ENCODE measurements at regions not wholly inside any gene's neighbourhood (a gene's known extent, or its start where the extent isn't known, plus 50 kb on each side); places are given as distances from the start of the nearest gene placed in this dataset.

DNA sequence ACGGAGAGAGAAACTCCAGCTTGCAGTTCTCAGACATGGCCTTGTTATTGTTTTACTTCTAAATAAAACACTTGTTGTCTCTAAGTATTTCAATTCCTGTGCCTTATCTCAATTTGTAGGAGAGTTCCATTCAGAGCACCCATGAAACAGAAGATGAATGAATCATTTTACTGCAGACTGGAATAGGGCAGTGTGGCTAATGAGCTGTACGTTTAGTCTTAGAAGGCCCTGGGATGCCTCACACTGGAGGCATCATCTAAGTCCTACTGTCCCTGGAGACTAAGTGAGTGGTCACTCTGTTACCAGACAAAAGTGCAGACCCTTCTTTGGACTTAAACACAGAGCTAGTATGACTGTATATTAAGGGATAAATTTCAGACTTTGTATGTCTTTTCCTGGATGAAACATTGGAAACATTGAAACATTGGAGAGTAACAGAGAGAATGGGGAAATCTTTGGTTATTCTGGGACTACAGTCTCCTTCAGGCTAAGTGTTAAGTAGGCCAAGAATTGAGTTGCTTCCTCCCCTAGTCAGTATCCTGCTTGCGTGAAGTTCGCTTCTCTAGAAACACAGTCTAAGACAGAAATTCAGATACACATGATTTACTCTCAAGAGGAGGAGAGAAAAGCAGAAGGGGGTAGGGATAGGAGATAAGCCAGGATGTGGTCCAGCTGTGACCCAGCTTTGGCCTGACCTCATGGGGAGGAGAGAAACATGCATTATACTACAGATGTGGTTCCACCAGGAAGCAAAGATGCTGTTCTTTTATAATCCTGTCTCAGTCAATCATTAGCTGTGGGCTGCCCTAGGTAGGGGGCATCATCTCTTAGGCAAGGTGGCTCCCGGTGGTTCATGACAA is 167.4 kb upstream of the BMP2 start:
- H3K4me3 ChIP-seq (ENCODE audit: low read depth in 1 of 2, low read length in 1 of 2) = no peak overlapping the region
- H3K27ac ChIP-seq = no peak overlapping the region
- H3K9me3 ChIP-seq = no peaks in the 10 kb centered on the region
- peaks cover 10% of the 10 kb centered on the region for H3K27me3 ChIP-seq
- TF ChIP-seq, protein P1, sequence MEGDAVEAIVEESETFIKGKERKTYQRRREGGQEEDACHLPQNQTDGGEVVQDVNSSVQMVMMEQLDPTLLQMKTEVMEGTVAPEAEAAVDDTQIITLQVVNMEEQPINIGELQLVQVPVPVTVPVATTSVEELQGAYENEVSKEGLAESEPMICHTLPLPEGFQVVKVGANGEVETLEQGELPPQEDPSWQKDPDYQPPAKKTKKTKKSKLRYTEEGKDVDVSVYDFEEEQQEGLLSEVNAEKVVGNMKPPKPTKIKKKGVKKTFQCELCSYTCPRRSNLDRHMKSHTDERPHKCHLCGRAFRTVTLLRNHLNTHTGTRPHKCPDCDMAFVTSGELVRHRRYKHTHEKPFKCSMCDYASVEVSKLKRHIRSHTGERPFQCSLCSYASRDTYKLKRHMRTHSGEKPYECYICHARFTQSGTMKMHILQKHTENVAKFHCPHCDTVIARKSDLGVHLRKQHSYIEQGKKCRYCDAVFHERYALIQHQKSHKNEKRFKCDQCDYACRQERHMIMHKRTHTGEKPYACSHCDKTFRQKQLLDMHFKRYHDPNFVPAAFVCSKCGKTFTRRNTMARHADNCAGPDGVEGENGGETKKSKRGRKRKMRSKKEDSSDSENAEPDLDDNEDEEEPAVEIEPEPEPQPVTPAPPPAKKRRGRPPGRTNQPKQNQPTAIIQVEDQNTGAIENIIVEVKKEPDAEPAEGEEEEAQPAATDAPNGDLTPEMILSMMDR (IDR thresholded peaks at IDR 0.05) = no peak
- H3K36me3 ChIP-seq = no peaks in the 10 kb centered on the region
- H3K4me1 ChIP-seq (ENCODE audit: control insufficient read depth in 1 of 2, insufficient read depth in 1 of 2, low read depth in 1 of 2, low read length in 1 of 2) = no peaks in the 10 kb centered on the region

DNA sequence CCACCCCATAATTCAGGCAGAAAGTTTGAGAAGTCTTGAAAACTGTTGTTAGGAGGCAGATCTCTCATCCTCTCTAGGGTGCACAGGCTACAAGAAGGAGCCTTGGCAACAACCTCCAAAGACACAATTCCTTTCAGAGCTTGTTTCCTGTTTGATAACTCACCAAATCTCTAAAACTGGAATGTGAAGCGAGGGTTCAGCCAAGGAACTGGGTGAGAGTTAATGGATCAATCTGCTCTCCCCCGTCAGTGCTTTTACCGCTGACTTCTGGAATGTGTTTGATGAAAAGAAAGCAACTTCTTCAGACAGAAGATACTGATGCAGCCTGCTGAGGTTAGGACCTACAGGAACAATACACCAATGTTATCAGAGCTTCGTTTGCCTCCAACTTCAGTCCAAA is 171.8 kb upstream of the BMP2 start:
- H3K4me1 ChIP-seq (ENCODE audit: control insufficient read depth in 1 of 2, insufficient read depth in 1 of 2, low read depth in 1 of 2, low read length in 1 of 2) = no peaks in the 10 kb centered on the region
- TF ChIP-seq, protein P1 (IDR thresholded peaks at IDR 0.05) = no peak
- H3K9me3 ChIP-seq = no peaks in the 10 kb centered on the region
- H3K27ac ChIP-seq = no peak overlapping the region
- H3K27me3 ChIP-seq = peaks cover 14% of the 10 kb centered on the region
- H3K36me3 ChIP-seq = no peaks in the 10 kb centered on the region
- no peak overlapping the region for H3K4me3 ChIP-seq (ENCODE audit: low read depth in 1 of 2, low read length in 1 of 2)

DNA sequence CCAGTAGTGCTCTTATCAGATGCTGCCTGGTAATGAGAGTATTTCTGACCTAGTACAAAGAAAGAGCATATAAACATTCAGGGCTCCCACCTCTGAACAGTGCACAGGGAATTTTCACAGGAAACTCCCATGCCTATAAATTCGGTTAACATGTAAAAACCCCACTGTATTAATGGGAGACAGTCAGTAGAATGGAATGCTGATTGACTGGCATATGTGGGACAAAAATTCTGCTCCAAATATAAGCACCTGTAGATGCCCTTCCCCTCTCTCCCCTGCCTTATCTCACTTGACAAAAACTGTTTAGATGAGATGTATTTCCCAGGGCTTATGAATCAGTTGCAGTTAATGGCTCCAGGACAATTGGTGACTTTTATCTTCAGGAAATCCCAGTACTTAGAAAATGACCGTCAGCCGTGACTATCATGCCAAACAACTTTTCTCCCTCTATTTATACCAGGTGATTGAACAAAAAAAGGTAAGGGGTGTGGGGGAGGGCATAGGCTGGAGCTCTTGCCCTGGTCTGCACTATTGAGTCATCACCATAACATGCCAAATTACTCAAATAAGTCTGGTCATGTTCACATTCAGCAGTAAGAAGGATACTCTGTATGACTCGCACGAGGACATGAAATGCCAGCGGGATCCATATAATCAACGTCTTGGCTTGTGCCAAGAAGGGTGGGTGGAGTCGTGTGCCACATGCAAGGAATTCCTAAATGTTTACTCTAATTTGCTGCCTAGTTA is 176.4 kb upstream of the BMP2 start:
- Histone ChIP-seq H3K27ac (no peak overlapping the region), H3K9me3 (no peaks in the 10 kb centered on the region), H3K36me3 (no peaks in the 10 kb centered on the region), H3K4me3 (ENCODE audit: low read depth in 1 of 2, low read length in 1 of 2) (no peak overlapping the region), H3K4me1 (ENCODE audit: control insufficient read depth in 1 of 2, insufficient read depth in 1 of 2, low read depth in 1 of 2, low read length in 1 of 2) (no peaks in the 10 kb centered on the region), H3K27me3 (peaks cover 19% of the 10 kb centered on the region)
- TF ChIP-seq, protein P1 (IDR thresholded peaks at IDR 0.05) = no peak

DNA sequence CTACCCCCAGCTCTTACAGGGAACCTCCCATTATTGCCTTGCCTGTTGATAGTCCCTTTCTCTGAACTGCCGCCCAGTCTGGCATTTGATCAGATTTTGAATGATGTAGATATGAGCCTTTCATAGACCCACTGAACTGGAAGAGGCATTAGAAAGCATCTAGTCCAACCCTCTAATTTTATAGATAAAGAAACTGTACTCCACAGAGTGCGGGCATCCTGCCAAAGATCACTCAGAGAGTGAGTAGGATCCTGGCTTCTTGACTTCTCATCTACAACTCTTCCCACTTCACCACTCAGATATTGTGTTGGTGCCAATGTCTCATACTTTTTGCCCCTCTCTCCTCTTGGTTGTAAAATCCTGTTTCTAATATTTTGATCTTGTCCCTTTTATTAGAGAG is 179.2 kb upstream of the BMP2 start:
- Histone ChIP-seq H3K9me3 (no peaks in the 10 kb centered on the region), H3K36me3 (no peaks in the 10 kb centered on the region), H3K4me1 (ENCODE audit: control insufficient read depth in 1 of 2, insufficient read depth in 1 of 2, low read depth in 1 of 2, low read length in 1 of 2) (no peaks in the 10 kb centered on the region), H3K4me3 (ENCODE audit: low read depth in 1 of 2, low read length in 1 of 2) (no peak overlapping the region), H3K27ac (no peak overlapping the region), H3K27me3 (peaks cover 6% of the 10 kb centered on the region)
- TF ChIP-seq, protein P1 (IDR thresholded peaks at IDR 0.05) = no peak

DNA sequence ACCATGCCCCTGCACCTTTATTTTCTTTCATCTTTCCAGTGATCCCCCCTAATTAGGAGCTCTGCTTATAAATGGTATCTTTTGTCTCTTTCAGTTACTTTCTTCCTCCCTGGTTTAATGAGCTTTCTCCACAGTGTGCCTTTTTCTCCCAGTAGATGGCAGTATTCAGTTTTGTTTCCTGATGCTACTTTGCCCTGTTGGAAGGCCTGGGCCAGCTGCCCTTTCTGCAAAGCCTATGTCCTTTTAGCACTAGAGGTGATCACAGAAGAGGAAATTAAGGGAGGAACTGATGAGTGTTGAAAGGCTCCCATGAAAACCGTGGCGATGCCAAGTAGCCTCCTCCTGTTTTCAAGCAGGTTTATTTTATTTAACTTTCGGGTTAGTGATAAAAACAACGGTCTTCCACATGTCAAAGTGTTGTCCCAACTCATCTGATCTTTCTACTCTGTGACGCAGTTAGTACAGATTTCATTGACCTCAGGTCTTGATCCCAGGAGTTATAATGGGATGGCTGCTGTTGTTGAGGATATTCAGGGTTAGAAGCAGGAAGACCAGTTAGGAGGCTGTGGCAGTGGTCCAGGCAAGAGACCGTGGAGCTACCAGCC is 184.2 kb upstream of the BMP2 start:
- H3K36me3 ChIP-seq = no peaks in the 10 kb centered on the region

More for the DNA sequence above, 184.2 kb upstream of the BMP2 start:
- TF ChIP-seq, protein P1 (IDR thresholded peaks at IDR 0.05) = no peak
- H3K4me3 ChIP-seq (ENCODE audit: low read depth in 1 of 2, low read length in 1 of 2) = no peak overlapping the region
- no peaks in the 10 kb centered on the region for H3K9me3 ChIP-seq
- peaks cover 6% of the 10 kb centered on the region for H3K27me3 ChIP-seq
- H3K27ac ChIP-seq = no peak overlapping the region
- no peaks in the 10 kb centered on the region for H3K4me1 ChIP-seq (ENCODE audit: control insufficient read depth in 1 of 2, insufficient read depth in 1 of 2, low read depth in 1 of 2, low read length in 1 of 2)

Data from neutrophil (primary cell).